Skin of body (tissue), 1 donor: ENCODE measurements at regions not wholly inside any gene's neighbourhood (a gene's known extent, or its start where the extent isn't known, plus 50 kb on each side); places are given as distances from the start of the nearest gene placed in this dataset.

Experiments
- DNase-seq: peaks from one replicate; lab custom pipeline; 2025; lab: John Stamatoyannopoulos, UW

DNA sequence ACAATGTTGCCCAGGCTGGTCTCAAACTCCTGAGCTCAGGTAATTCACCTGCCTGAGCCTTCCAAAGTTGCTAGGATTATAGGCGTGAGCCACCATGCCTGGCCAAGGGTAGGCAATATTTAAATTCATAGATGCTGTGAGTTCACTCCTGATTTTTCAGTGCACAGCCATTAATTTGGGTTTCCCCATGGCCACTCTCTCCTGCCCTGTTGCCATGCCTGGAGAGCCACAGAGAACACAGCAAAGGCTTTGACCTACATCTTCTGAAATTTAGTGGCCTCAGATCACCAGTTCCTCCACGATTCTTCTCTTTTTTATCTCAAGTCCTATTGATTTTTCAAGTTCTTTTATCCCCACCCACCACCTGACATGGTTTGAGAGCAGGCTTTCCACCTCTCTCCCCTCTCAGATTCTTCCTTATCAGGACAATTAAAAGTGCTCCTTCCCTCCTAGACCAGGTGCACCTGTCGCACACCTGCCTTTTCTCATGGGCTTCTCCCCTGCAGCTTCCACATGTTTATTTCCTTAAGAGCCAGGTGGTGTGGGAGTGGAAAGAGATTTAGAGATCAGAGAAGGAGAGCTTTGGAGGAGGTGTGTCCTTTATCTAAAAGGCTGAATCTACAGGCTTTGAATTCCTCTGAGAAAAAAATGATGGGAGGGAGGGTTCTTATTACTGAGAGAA lies 123.8 kb downstream of the ADRA2A start:
- DNase-seq: no peak

DNA sequence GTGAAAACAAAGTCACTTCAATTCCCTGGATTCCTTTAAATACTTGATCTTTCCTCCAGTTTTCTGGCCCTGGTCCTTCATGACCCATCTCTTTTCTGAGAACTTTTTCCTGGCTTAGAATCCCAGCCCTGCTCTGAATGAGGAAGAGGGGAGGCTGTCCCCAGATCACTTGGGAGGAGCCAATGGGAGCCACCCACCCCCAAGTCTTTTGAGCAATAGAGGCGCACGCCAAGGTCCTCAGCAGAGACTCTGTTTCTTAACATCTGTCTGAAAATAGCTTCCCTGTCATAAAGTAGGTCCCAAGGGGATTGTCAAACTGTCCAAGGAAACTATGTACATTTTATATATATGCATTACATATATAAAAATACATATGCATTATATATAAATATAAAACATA lies 126.8 kb downstream of the ADRA2A start:
- peak; percentile 33 for DNase-seq

GRCh38 chr10:111204838-111205237 lies 128.0 kb downstream of the ADRA2A start:
- no peak for DNase-seq

DNA sequence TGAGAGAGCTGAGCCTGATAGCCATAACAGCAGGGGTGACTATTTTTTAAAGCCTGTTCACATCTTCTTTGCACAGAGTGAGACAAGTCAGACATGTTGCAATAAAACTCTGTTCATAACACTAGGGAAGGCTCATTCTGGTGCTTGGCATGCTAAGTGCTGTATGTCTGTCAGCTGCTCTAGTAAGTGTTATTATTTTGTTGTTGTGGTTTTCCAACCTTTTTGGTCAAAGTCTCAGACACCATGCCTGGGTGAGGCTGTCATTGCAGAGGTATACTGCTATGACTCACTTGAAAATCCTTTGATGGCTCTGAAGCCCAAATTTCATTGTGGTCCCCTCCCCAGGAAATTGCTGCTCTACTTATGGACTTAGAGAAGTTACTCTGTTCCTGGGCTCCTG lies 129.7 kb downstream of the ADRA2A start:
- no peak for DNase-seq

DNA sequence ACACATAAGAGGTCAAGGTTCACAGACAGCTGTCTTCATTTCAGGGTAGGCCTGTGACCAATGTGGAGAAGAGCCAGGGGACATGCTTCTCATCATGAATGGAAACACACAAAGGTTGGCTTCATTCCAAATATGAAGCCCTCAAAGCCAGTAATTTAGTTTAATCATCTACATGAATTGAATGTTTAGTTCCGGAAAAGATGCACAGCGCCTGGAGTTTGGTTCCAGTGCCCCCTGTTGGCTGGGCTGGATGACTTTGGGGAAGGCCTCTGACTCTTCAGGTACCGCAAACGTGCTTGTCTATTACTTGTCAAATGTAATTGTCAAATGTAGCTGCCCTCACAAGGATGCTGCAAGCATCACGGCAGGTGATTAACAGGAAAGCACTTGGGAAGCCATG lies 130.7 kb downstream of the ADRA2A start:
- no peak for DNase-seq

- no peak for DNase-seq
Measured at GRCh38 chr10:111208951-111209350, 132.1 kb downstream of the ADRA2A start.

DNA sequence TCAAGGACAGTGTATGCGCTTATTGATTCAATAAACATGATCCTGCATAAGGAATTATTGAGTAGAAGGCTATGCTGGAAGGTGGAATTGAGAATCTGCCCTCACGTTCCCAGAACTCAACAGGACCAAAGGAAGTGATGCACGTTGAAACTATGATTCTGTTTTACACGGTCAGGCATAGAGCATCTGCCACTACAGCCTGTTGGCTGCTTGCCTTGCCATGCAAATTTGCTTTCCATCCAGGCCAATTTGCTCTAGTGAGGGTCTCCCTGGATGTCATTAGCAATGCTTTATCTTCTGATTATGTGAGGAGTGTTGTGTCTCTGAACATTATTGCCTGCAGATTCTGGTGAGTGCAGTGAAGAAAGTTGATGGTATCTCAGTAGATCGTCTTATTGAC lies 132.9 kb downstream of the ADRA2A start:
- DNase-seq: no peak

DNA sequence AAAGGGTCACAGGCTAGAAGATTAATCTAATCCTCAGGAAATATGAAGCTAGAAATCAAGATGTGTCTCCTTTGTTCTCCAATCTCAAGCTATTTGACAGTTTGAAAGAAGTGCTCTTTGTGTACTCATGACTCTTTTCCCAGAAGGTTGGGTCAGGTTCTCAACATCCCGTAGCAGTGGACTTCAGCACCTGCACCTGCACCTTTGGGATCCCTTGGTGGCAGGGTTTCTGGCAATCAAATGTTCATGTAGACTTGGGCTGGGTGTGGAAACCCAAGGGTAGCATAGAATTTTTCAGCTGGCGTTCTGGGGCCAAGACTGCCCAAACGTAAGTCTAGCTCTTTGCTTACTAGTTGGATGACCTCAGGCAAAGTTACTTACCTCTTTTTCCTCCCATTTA lies 134.4 kb downstream of the ADRA2A start:
- no peak for DNase-seq

GRCh38 chr10:111211706-111212105 lies 134.9 kb downstream of the ADRA2A start:
- peak; percentile 5 for DNase-seq

DNA sequence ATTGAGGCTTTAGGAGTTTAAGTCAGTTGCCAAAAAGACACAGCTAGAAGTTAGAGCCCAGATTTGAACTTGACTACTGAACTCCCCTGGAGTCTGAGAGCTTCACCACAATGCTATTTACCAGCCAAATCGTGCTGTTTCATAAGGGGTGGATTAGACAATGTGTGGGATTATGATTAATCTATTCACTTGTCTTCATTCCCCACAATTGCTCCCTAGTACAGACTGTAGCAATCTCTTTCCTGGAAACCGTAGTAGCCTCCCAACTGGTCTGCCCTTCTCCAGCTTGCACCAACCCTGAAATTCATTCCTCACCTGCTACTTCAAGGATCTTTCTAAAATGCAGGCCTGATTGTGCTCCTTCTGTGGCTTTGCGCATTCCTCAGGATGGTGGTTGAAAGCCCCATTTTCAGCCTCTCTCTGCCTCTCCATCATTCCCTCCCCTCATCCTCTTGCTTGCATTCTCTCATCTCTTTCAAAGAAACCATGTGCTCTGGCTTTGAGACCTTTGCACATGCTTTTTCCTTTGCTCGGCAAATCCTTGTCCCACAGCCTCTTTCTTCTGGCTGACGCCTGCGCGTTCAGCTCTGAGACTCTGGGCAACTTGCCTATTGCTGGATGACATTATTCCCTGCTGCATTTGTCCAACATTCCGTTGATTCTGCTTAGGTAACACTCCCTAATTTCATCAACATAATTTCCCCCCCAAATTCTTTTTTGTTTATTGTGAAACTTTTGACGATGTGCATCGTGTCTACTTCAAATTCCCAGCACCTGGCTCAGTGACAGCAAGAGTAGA lies 145.1 kb downstream of the ADRA2A start:
- DNase-seq: no peak

- no peak for DNase-seq
Measured at GRCh38 chr10:111222961-111223360, 146.1 kb downstream of the ADRA2A start.

- no peak for DNase-seq
Measured at GRCh38 chr10:111231779-111232178, 154.9 kb downstream of the ADRA2A start.

DNA sequence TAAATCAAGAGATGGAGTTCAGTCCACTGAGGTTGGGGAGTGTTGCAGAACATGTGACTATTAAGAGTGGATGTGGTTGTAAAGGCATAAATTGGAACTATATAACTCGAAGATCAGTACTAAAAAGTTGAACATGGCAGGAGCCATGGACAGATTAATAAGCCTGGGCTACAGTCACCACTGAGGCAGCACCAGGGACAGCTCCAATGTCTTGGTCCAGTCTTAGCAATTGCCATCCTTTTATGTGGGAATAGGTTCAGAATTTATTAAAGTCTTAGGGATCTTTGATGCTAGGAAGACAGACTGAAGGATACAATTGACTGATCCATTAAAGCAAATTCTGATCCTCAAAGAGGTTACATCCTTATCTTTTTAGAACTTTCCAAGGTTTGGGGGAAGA lies 156.6 kb downstream of the ADRA2A start:
- no peak for DNase-seq

DNA sequence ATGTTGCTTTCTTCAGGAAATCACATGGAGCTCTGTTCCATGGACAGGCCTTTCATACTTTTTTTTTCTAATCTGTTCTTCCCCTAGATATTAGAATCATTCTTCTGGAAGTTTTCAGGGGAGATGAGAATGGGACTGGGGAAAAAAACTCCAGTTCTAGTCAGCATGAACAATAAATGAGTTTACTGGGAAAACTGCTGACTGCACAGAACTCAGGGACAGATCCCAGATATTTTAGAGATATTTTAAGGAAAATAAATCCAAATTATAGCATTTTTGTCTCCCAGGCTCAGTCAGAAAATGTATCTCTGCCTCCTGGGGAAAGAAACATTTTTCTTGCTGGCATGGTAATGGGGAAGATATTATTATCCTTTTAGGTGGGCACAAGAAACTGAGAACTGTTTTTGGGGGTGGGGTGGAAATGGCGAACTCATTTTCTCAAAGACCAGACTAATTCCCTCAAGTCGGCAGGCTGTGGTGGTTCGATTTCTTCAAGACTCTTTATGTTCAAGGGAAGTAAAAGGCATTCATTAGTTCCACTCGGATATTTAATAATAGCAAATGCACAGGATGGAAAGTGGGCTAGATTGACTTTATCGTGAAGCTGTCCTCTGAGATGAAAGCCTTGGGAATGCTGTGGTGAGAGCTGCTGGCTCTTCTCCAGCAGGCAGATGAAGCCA lies 157.5 kb downstream of the ADRA2A start:
- DNase-seq: no peak

DNA sequence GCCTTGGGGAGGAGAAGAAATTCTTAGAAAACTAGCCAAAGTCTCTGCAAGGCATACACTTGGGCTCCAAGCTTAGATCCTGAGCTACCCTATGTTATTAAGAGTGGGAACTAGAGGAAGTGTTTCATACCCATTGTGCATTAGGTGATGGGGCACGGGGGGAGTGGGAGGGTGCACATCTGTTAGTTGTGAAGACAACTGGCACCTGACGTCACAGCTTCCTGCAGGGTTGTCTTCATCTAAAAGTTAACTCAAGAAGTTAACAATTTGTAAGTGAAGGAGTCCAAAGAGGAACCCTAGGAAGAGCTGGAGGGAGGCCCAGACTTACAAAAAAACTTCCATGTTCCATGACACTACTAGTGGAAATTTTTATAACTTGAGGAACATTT lies 158.1 kb downstream of the ADRA2A start:
- DNase-seq: no peak

DNA sequence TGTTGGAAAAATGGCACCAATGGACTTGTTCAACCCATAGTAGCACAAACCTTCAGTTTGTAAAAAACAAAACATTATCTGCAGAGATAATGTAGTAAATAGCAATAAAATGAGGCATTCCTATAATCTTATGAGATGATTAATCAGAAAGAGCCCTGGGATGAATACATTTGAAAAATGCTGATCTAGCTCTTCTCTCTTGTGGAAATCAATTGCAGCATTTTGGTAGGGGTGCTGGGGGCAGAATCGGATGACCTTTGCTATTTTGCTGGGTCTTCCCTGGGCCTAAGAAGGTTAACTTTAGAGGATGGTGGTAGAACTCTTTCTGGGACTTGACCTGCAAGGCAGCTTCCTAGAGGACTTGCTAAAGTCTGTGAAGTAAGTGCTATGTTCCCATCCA lies 163.5 kb downstream of the ADRA2A start:
- no peak for DNase-seq

- no peak for DNase-seq
Measured at GRCh38 chr10:111243126-111243525, 166.3 kb downstream of the ADRA2A start.

DNA sequence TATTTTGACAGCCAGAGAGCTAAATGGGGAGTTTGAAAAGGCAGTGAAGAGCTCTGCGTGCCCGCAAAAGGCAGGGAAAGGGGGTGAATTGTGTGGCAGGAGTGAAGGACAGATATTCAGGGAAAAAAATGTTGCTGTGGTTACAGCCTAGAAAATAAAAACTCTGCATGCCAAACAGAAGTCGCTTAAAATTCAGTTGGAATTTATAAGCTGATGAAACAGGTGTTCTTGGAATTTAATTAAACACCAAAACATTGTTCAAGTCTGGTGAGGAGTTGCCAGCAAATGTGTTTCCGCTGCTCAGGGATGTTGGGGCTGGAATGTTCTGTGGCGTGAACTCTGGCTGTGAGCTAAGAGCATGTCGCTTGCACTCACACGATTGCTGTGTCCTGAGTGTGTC lies 169.3 kb downstream of the ADRA2A start:
- DNase-seq: no peak

DNA sequence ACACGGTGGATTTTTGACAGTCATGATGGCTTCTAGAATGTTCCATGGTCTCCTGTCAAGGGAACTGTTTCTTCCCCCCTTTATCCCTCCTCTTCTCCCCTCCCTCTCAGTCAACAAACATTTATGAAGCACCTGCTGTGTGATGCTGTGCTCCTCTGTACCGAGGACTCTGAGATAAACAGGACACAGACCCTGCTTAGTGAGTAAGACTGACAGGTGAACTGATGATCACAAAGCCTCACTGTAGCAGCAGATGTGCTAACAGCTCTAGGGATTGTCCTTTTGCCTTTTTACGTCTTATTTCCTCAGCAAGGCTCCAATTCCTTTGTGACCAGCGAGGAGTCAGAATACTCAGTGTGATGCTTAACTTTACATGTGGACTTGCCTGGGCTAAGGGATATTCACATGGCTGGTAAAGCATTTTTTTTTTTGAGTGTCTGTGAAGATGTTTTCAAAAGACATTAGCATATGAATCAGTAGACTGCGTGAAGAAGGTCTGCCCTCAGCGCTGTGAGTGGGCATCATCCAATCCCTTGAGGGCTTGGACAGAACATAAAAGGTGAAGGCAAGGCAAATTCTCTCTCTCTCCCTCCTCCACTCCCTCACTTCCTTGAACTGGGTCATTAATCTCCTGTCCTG lies 170.1 kb downstream of the ADRA2A start:
- DNase-seq: no peak

DNA sequence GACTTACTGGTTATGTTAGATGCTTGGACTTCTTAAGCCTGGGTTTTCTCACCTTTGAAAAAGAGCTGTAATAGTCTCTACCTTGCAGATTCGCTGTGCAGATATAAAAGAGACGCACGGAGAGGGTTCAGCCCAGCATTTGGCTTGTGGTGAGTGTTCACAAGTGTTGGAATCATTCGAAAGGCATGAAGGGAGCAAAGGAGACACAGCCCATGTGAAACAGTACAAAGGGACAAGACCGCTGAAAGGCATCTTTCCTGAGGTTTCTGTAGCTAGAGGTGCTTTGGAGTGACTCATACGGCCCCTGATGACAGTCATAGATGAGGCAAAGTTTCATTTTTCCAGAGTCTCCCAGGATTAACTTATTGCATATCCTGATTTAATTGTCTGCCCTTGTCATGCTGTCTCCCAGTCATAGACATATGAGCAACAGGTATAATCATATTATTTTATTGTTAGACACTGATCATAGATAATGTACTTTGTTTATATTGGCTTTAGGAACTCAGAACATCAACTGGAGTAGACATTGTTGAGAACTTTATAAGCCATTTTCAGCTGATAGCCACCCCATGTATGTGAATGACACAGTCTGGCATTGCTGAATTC lies 171.1 kb downstream of the ADRA2A start:
- DNase-seq: no peak

DNA sequence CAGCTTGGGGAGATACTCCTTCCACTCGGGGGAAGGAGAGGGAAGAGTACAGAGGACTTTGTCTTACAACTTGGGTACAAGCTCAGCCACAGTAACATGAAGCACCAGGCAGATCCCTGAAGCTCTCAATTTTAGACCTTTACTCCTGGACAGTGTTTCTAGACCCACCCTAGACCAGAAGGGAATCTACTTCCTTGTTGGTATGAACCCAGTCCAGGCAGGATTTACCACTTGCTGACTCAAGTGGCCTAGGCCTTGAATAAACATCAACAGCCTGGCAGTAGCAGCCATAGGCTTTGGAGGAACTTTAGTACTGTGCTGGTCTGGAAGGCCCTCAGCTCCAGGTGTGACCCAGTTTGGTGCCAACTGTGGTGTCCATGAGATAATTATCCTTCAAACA lies 173.1 kb downstream of the ADRA2A start:
- no peak for DNase-seq
